Psoas muscle (tissue), 7 donors: ENCODE measurements at regions not wholly inside any gene's neighbourhood (a gene's known extent, or its start where the extent isn't known, plus 50 kb on each side); places are given as distances from the start of the nearest gene placed in this dataset.

Experiments used
- ATAC-seq, 4 donors: fragments of 200-7000 bp; cut with Tn5 transposase; one replicate each; pipeline ENCODE4 v1.9.1; 2020; ENCODE audit warnings: moderate library complexity in 3 of 4, mild to moderate bottlenecking in 2 of 4
- DNase-seq, 2 donors: peaks; one replicate each; pipeline ENCODE4 v3.0.0-alpha.2; 2020
- H3K27ac ChIP-seq: fragments of 200-600 bp; one replicate; pipeline ENCODE4 v1.8.0; 2022
- H3K27me3 ChIP-seq, 3 donors: fragments of 200-600 bp in 1 of 3; one replicate each; pipeline versions ENCODE4 v1.6.1 to v1.8.0; 2013 to 2022; ENCODE audit warnings: low read length in 2 of 3, mild to moderate bottlenecking in 2 of 3, moderate library complexity in 1 of 3; ENCODE audit not compliant: insufficient read depth in 3 of 3
- H3K36me3 ChIP-seq, 2 donors: fragments of 200-600 bp in 1 of 2; one replicate each; pipeline versions ENCODE4 v1.6.1 to v1.8.0; 2013 to 2022; ENCODE audit warnings: low read depth in 1 of 2, mild to moderate bottlenecking in 1 of 2, moderate library complexity in 1 of 2; ENCODE audit not compliant: insufficient read depth in 1 of 2
- H3K4me1 ChIP-seq: fragments of 200-600 bp; one replicate; pipeline ENCODE4 v1.8.0; 2022
- H3K4me3 ChIP-seq: fragments of 200-600 bp; one replicate; pipeline ENCODE4 v1.8.0; 2022; ENCODE audit warnings: mild to moderate bottlenecking
- H3K9me3 ChIP-seq: fragments of 200-600 bp; one replicate; pipeline ENCODE4 v1.8.0; 2022
- WGBS, 3 donors: extraction: QIAGEN DNeasy Blood & Tissue Kit; methylation state at CpG; one replicate each; pipeline versions ENCODE4 v1.1.6 to v1.1.7; 2013; 5-methylcytosine and 5-hydroxymethylcytosine counted together
- intact Hi-C, 2 donors: fragments of 100-400 bp; cut with DNase I; formaldehyde crosslinking; loops; one replicate each; pipeline versions ENCODE4 v1.11.0 to v1.14.2; 2022
- TF ChIP-seq, protein P1 (sequence below): fragments of 200-600 bp; IDR thresholded peaks from one replicate; pipeline ENCODE4 v1.8.0; 2022; ENCODE audit warnings: antibody characterized with exemption
- donor health status: healthy with polysubstance abuse.
- donor health status: DM: no; HTN: no; CAD: no; lungs with moderate emphysema.
- donor health status: Bipolar disorder and iron deficiency.
- donor health status: healthy.
- donor health status: DM: yes; HTN: yes; CAD: no.
- donor health status: DM: no; HTN: no; CAD: no.
- donor health status: DM: yes; HTN: yes; CAD: no.

DNA sequence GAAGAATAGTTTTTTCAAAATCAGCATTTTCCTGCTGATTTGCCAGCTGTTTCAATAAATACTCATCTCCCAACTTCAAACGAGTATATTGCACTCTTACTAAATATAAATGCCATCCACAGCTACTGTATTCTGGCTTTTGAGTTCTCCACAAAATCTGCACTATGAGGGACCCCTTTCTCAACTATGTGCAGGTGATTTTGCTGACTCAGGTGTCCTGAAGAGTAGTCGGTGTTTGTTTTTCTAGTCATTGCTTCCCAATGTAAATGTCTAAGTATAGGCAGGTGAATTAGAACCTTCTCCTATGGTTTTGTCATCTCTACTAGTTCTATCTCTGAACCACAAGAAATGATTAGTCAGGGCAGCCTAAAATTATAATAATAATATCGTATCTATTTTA lies 616.8 kb upstream of the MEF2C start:
- WGBS, 3 donors, result 72 to 81% (median 76%) methylated on average over 3 of the region's 3 CpGs
- intact Hi-C loops, result no loop called here
- TF ChIP-seq, protein P1, sequence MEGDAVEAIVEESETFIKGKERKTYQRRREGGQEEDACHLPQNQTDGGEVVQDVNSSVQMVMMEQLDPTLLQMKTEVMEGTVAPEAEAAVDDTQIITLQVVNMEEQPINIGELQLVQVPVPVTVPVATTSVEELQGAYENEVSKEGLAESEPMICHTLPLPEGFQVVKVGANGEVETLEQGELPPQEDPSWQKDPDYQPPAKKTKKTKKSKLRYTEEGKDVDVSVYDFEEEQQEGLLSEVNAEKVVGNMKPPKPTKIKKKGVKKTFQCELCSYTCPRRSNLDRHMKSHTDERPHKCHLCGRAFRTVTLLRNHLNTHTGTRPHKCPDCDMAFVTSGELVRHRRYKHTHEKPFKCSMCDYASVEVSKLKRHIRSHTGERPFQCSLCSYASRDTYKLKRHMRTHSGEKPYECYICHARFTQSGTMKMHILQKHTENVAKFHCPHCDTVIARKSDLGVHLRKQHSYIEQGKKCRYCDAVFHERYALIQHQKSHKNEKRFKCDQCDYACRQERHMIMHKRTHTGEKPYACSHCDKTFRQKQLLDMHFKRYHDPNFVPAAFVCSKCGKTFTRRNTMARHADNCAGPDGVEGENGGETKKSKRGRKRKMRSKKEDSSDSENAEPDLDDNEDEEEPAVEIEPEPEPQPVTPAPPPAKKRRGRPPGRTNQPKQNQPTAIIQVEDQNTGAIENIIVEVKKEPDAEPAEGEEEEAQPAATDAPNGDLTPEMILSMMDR, result no peak
- Histone ChIP-seq H3K27ac (no peak overlapping the region), H3K27me3 (no peaks in the 10 kb centered on the region), H3K9me3 (no peaks in the 10 kb centered on the region), H3K4me1 (no peaks in the 10 kb centered on the region), H3K36me3 (no peaks in the 10 kb centered on the region), H3K4me3 (no peak overlapping the region)
- no peak for ATAC-seq
- DNase-seq, result no peak

DNA sequence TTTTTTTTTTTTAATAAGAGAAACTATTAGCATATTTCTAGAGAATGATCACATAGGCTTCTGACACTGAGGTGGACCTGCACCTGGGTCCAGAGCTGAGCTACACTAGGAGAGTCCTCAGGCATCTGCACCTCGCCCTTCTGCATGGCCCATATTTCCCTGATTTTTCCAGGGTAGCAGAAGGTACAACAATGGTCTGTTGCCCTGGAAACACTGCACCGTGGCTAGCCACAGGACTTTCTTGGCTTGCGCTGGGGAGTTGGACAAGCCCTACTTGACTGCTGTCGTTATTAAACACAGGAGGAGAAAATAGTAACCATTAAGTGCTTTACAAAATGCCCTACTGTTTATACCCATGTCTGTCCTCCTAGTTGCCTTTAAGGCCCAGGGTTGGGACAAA lies 615.7 kb upstream of the MEF2C start:
- H3K4me1 ChIP-seq, result no peaks in the 10 kb centered on the region
- no peak overlapping the region for H3K27ac ChIP-seq
- H3K4me3 ChIP-seq, result no peak overlapping the region
- H3K36me3 ChIP-seq, result no peaks in the 10 kb centered on the region
- intact Hi-C loops, result no loop called here
- ATAC-seq (no peak), DNase-seq (no peak)
- WGBS, 3 donors, result 52 to 73% (median 55%) methylated on average over 4 of the region's 4 CpGs
- TF ChIP-seq, protein P1, result no peak
- no peaks in the 10 kb centered on the region for H3K9me3 ChIP-seq
- H3K27me3 ChIP-seq, result no peaks in the 10 kb centered on the region

DNA sequence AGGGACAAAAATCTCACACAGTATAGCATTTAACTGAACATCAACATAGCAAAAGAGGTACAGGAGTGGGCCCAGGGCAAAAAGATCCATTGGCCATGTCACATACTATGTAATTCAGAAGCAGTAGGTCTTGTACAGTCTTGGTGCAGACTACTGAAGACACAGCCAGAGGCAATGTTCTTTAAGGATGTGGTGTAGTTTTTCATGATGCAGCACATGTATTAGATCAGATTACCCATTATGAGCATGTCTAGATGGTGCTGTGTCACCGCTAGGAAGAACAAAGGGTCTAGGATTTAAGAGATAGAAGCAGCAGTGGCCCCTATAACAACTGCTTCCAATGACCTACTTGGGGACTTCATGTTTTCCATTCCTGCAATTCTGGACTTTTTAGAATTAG lies 610.4 kb upstream of the MEF2C start:
- WGBS, 3 donors, result 67 to 85% (median 83%) methylated on average over 1 of the region's 1 CpG
- TF ChIP-seq, protein P1, result no peak

DNA sequence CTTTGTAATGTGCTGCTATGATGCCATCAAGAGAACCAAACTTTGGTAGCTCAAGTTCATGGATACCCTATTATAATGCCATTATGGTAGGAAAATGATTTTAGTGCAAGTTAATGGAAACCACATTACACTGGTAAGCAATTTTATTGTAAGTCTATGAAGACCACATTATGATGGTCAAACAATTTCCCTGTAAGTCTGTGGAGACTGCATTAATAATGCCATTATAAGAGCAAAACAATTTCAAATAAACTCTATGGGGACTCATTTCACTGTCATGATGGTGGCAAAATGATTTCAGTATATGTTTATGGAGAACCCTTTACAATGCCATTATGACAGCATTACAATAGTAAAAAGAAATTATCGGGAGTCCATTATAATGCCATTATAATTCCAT lies 602.0 kb upstream of the MEF2C start:
- no peak for DNase-seq
- Histone ChIP-seq H3K27ac (no peak overlapping the region), H3K4me1 (no peaks in the 10 kb centered on the region), H3K36me3 (no peaks in the 10 kb centered on the region), H3K27me3 (no peaks in the 10 kb centered on the region), H3K4me3 (no peak overlapping the region), H3K9me3 (no peaks in the 10 kb centered on the region)
- ATAC-seq, result no peak
- 95 to 98% (median 96%) methylated on average over 1 of the region's 1 CpG for WGBS, 3 donors
- intact Hi-C loops, result no loop called here
- TF ChIP-seq, protein P1, result no peak

More for the DNA sequence above, 610.4 kb upstream of the MEF2C start:
- DNase-seq, result no peak
- Histone ChIP-seq H3K27ac (no peak overlapping the region), H3K27me3 (no peaks in the 10 kb centered on the region), H3K4me1 (no peaks in the 10 kb centered on the region), H3K36me3 (no peaks in the 10 kb centered on the region), H3K9me3 (no peaks in the 10 kb centered on the region), H3K4me3 (no peak overlapping the region)
- no peak for ATAC-seq
- intact Hi-C loops, result no loop called here

DNA sequence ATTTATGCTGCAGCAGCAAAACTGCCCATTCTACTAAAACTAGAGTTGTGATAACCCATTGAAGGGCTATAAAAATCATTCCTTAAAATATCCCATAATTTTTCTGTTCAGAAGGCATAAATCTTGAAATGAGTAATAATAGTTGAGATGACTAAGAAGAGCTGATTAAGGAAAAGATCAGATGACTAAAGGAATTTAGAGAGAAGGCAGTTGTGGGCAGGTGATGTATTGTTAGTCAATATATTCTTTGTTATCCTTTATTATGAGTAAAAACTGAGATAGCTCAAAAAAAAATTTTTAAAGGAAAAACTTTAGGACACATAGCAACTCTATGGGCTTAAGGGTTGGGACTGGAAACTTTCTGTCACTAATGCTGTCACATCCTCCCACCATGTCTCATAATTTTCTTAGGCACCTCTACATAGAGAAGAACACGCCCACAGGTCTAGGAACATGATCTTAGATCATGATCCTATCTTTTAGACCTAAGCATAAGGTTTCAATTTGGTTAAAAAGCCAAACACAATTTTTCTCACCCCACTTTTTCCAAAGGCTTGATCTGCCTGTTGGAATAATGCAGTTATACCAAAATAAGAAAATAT lies 597.5 kb upstream of the MEF2C start:
- TF ChIP-seq, protein P1, result no peak
- no peaks in the 10 kb centered on the region for H3K4me1 ChIP-seq
- H3K9me3 ChIP-seq, result no peaks in the 10 kb centered on the region
- intact Hi-C loops, result no loop called here
- DNase-seq (no peak), ATAC-seq (no peak)
- 93 to 94% (median 93%) methylated on average over 1 of the region's 1 CpG for WGBS, 3 donors
- no peaks in the 10 kb centered on the region for H3K36me3 ChIP-seq
- H3K27ac ChIP-seq, result no peak overlapping the region
- H3K27me3 ChIP-seq, result no peaks in the 10 kb centered on the region
- H3K4me3 ChIP-seq, result no peak overlapping the region
